Activated CD4-positive, alpha-beta memory T cell treated with anti-CD3 and anti-CD28 coated beads for 36 hours (primary cell): ENCODE measurements at regions not wholly inside any gene's neighbourhood (a gene's known extent, or its start where the extent isn't known, plus 50 kb on each side); places are given as distances from the start of the nearest gene placed in this dataset.
A peak's percentile ranks its signal among the peaks of the same experiment; 100 is the strongest.

ENCODE experiments used
- CTCF ChIA-PET: fragments of 350-600 bp; sonication (Branson Sonifier 250); formaldehyde crosslinking; loops from one replicate; lab custom pipeline; 2021; ENCODE audit warnings: antibody characterized with exemption, inconsistent platforms; lab: Charles Lee
- POLR2A ChIA-PET: fragments of 350-600 bp; sonication (Branson Sonifier 250); formaldehyde crosslinking; loops from one replicate; lab custom pipeline; 2021; ENCODE audit warnings: antibody characterized with exemption; lab: Charles Lee
- DNase-seq: peaks from one replicate; pipeline ENCODE4 v3.0.0-alpha.2; 2020
- H3K27ac Mint-ChIP-seq: one replicate; pipeline ENCODE4 v1.8.0; 2021; ENCODE audit warnings: mixed read lengths
- H3K27me3 Mint-ChIP-seq: one replicate; pipeline ENCODE4 v1.8.0; 2021; ENCODE audit warnings: mixed read lengths
- H3K36me3 Mint-ChIP-seq: one replicate; pipeline ENCODE4 v1.8.0; 2021; ENCODE audit warnings: mixed read lengths
- H3K4me1 Mint-ChIP-seq: one replicate; pipeline ENCODE4 v1.8.0; 2021; ENCODE audit warnings: low read depth, mixed read lengths
- H3K4me3 Mint-ChIP-seq: one replicate; pipeline ENCODE4 v1.8.0; 2021; ENCODE audit warnings: mild to moderate bottlenecking, mixed read lengths
- H3K9me3 Mint-ChIP-seq: one replicate; pipeline ENCODE4 v1.8.0; 2021; ENCODE audit warnings: mixed read lengths
- intact Hi-C: fragments of 100-400 bp; cut with micrococcal nuclease; formaldehyde crosslinking; loops from one replicate; pipeline ENCODE4 v1.15.1; 2023

DNA sequence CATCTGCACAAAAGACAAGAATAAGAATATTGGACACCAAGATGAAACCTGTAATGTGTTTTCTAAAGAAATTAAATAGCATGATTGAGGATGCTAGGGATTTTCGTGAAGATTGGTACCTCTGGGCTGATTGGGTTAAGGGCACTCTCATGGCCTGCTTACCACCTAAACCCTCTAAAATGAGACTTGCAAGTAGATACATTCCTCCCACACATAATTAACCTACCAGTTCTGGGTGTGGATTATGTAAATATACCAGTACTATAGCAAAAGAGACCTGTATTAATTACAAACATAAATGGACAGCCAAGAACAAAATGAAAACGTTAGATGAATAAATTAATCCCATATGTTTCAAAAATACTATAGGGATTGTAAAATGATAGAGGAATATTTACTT lies 1069.6 kb upstream of the B3GALT2 start:
- no peak for DNase-seq
- H3K27me3 Mint-ChIP-seq = no peaks in the 10 kb centered on the region
- intact Hi-C loops = no loop called here
- no peak overlapping the region for H3K27ac Mint-ChIP-seq
- peaks cover 3% of the 10 kb centered on the region for H3K36me3 Mint-ChIP-seq
- ChIA-PET CTCF (no interaction called here), POLR2A (no interaction called here)
- H3K4me1 Mint-ChIP-seq = no peaks in the 10 kb centered on the region
- no peak overlapping the region for H3K4me3 Mint-ChIP-seq
- H3K9me3 Mint-ChIP-seq = no peaks in the 10 kb centered on the region

DNA sequence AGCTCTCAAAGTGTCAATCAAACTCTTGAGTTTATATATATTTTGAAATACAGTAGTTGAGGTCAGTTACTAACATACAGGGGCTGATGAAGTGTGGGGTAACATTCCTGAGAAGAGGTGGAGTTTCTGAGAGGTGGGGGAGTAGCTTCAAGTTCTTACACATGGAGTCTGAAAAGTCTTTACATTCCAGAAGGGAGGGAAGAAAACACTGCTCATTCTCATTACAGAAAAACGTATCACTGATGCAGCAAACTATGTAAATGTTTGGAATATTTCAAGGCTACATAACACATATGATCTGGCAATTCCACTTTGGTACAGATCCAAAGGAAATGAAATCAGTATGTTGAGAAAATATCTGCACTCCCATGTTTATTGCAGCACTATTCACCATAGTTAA lies 1065.8 kb upstream of the B3GALT2 start:
- Mint-ChIP-seq H3K36me3 (no peaks in the 10 kb centered on the region), H3K27me3 (no peaks in the 10 kb centered on the region), H3K4me1 (no peaks in the 10 kb centered on the region), H3K9me3 (no peaks in the 10 kb centered on the region), H3K27ac (no peak overlapping the region), H3K4me3 (no peak overlapping the region)
- ChIA-PET CTCF (no interaction called here), POLR2A (no interaction called here)
- intact Hi-C loops = no loop called here
- DNase-seq = no peak

DNA sequence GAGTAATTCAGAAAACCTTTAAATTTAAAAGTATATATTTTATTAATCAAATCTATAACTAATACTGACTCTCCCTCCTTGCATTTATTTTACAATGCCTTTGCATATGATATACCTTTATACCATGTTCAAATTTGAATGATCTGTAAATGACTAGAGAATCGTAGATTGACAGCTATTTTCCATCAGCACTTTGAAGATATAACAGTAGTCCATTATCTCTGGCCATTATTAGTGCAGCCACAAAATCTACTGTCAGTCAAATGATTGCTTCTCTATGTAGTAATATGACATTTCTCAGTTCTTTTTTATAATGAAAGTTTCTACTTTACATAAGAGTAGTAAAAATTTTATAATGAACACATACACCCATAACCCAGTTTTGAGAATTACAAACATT lies 1054.8 kb upstream of the B3GALT2 start:
- no peak for DNase-seq
- H3K27ac Mint-ChIP-seq = no peak overlapping the region
- H3K9me3 Mint-ChIP-seq = no peaks in the 10 kb centered on the region
- H3K4me3 Mint-ChIP-seq = no peak overlapping the region
- H3K4me1 Mint-ChIP-seq = peaks cover 3% of the 10 kb centered on the region
- H3K27me3 Mint-ChIP-seq = no peaks in the 10 kb centered on the region
- peaks cover 2% of the 10 kb centered on the region for H3K36me3 Mint-ChIP-seq
- ChIA-PET POLR2A (no interaction called here), CTCF (no interaction called here)
- intact Hi-C loops = no loop called here

DNA sequence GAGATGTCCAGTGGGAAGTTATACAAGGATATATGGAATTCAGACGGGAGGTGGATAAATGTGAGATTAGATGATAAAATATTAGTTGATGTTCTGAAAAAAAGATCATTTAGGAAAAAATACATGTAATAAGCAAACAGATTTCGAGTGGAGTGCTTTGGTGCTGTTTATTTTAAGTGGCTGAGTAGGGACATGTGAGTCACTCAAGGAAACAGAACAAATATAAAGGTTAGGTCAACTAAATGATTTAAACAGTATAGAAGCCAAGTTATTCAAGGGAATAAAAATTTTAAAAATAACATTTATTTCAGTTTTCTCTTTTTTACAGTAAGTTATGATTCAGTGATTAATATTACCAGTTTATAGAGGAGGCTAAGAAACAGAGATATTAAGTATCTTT lies 1046.7 kb upstream of the B3GALT2 start:
- Mint-ChIP-seq H3K27me3 (no peaks in the 10 kb centered on the region), H3K4me3 (no peak overlapping the region), H3K4me1 (peaks cover 6% of the 10 kb centered on the region), H3K36me3 (no peaks in the 10 kb centered on the region), H3K27ac (no peak overlapping the region), H3K9me3 (no peaks in the 10 kb centered on the region)
- DNase-seq = no peak
- intact Hi-C loops = no loop called here
- ChIA-PET CTCF (no interaction called here), POLR2A (no interaction called here)

DNA sequence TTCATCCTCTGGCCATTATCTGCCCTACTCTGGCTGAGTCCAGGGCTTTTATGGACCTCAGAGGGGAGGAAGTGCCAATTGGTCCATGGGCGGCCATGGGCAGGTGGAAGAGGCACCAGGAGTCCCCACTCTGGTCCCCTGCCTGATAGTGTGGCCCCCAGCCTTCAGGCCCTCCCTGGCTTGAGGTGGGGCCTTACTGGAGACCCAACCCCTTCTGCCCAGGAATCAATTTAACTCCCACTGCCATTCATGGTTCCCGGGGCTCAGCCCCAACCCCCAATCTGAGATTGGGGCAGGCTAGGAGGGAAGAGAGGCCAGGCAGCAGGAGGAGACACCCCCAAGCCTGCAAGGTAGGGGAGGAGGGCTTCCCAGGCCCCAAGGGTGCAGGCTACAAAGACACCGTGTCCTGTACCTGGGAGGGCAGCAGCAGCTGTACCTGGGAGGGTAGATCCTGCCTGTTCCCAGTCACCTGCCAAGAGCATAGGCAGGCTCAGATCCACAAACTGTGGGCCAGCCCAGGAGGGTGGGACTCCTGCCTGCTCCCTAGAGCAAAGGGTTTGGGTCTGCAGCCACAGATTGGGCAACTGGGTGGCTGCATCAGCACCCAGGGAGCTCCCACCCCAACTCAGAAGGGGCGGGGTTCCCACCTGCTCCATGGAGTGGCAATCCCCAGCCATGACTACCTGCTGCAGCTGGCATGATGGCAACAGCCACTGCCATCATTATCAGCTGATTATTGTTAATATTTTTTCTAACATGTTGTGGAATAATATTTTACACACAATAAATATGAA lies 1044.1 kb upstream of the B3GALT2 start:
- Mint-ChIP-seq H3K27ac (no peak overlapping the region), H3K4me3 (no peak overlapping the region), H3K4me1 (peaks cover 22% of the 10 kb centered on the region), H3K36me3 (no peaks in the 10 kb centered on the region), H3K9me3 (no peaks in the 10 kb centered on the region), H3K27me3 (no peaks in the 10 kb centered on the region)
- ChIA-PET POLR2A (no interaction called here), CTCF (interaction anchor here (0.8 kb wide), 1 partner anchor 14 kb away, joined by 3 read pairs; no protein-coding TSS in a partner anchor)
- no peak for DNase-seq
- intact Hi-C loops = no loop called here

DNA sequence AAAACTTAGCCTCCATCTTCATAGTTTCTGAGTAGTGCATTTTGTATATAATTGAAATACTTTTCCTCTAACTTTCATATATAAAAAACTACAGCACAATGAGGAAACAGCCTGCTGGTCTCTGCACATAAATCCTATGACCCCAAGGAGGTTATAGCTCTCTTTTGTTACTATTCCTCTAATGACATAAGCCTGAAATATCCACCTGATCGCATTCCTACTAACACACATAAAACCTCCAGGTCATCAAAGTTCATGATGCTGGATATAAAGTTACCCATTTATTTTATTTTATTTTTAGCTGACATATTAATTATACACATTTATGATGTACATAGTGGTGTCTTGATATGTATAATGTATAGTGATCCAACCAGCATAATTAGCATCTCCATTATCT lies 1042.0 kb upstream of the B3GALT2 start:
- Mint-ChIP-seq H3K4me1 (peaks cover 22% of the 10 kb centered on the region), H3K27me3 (no peaks in the 10 kb centered on the region), H3K9me3 (peaks cover 3% of the 10 kb centered on the region), H3K4me3 (no peak overlapping the region), H3K27ac (no peak overlapping the region), H3K36me3 (no peaks in the 10 kb centered on the region)
- DNase-seq = no peak
- intact Hi-C loops = loop anchor here (5.0 kb wide), 1 partner anchor 69 kb away; no protein-coding TSS in a partner anchor
- CTCF ChIA-PET = no interaction called here
- POLR2A ChIA-PET = no interaction called here

DNA sequence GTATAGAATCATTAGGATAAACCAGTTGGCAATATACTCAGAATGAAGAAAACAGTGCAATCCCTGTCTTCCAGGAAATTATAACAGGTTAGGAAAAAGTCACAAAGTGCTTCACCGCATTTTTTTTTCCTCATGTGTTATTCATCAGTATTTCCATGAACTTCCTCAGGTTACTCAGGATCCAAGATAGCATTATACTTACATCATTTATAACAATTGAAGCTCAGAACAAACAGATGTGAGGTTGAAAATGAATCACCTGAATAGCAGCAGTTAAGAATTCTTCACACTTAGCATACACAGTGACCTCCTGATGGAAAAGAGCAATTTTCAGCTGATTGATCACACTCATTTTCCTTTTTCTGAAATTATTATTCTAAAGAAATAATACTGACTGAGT lies 1040.7 kb upstream of the B3GALT2 start:
- DNase-seq = no peak
- Mint-ChIP-seq H3K27me3 (no peaks in the 10 kb centered on the region), H3K27ac (no peak overlapping the region), H3K9me3 (peaks cover 3% of the 10 kb centered on the region), H3K4me3 (no peak overlapping the region), H3K4me1 (peaks cover 20% of the 10 kb centered on the region), H3K36me3 (no peaks in the 10 kb centered on the region)
- POLR2A ChIA-PET = no interaction called here
- intact Hi-C loops = loop anchor here (5.0 kb wide), 1 partner anchor 70 kb away; no protein-coding TSS in a partner anchor
- CTCF ChIA-PET = no interaction called here

DNA sequence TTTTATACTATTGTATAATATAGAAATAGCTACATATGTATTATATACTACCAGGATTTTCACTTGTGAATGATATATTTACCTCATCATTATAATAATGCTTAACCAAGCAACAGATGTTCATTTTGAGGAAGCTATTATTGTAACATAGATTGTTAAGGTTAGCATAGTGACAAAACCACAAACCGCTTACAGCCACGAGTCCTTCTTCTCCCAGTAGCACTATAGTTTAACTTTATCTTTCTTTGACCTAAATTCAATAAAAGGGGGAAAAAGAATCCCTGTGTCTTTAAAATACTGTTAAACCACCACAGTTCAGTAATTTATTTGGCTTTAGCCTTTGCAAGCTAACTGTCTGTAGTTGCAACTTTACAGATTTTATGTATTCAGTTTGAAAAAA lies 1039.4 kb upstream of the B3GALT2 start:
- intact Hi-C loops = loop anchor here (5.0 kb wide), 1 partner anchor 71 kb away; no protein-coding TSS in a partner anchor
- CTCF ChIA-PET = interaction anchor here (0.6 kb wide), 1 partner anchor 397 kb away, joined by 3 read pairs; no protein-coding TSS in a partner anchor
- no peaks in the 10 kb centered on the region for H3K36me3 Mint-ChIP-seq

DNA sequence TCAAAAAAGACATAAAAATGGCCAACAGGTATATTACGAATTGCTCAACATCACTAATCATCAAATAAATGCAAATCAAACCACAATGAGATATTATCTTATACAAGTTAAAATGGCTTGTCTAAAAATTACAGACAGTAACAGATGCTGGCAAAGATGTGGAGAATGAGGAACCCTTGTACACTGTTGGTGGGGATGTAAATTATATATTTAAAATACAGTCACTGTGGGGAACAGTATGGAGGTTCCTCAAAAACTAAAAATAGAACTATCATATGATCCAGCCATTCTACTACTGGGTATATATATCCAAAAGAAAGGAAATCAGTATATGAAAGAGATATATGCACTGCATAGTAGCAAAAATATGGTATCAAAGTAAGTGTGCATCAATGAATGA lies 1037.2 kb upstream of the B3GALT2 start:
- DNase-seq = no peak
- CTCF ChIA-PET = no interaction called here
- Mint-ChIP-seq H3K9me3 (peaks cover 3% of the 10 kb centered on the region), H3K36me3 (peaks cover 1% of the 10 kb centered on the region), H3K27ac (no peak overlapping the region), H3K27me3 (no peaks in the 10 kb centered on the region), H3K4me1 (peaks cover 20% of the 10 kb centered on the region), H3K4me3 (no peak overlapping the region)
- POLR2A ChIA-PET = interaction anchor here (0.7 kb wide), 1 partner anchor 1017 kb away, joined by 3 read pairs; no protein-coding TSS in a partner anchor
- intact Hi-C loops = no loop called here

More for the DNA sequence above, 1039.4 kb upstream of the B3GALT2 start:
- POLR2A ChIA-PET = no interaction called here
- Mint-ChIP-seq H3K9me3 (peaks cover 3% of the 10 kb centered on the region), H3K27me3 (no peaks in the 10 kb centered on the region), H3K27ac (peak overlapping the region; percentile 23), H3K4me3 (no peak overlapping the region), H3K4me1 (peaks cover 20% of the 10 kb centered on the region)
- DNase-seq = no peak

DNA sequence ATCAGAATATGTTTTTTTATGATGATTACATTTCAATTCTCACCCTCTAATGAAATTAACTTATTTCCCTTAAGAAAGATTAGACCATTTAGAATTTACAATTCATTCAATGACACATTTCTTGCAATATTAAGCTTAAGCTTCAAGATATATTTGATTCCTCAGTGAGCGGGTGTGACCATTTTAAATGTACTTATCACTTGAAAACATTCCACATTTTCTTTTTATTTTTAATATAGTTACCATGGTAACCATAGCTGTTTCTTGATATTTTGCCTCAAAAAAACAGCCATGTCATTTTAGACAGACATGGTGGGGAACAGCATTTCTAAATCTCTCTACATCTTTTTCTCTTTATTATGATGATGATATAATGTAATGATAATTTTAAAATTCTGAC lies 1029.0 kb upstream of the B3GALT2 start:
- H3K4me1 Mint-ChIP-seq = no peaks in the 10 kb centered on the region
- intact Hi-C loops = no loop called here
- POLR2A ChIA-PET = no interaction called here
- no peak for DNase-seq
- H3K27me3 Mint-ChIP-seq = no peaks in the 10 kb centered on the region
- peaks cover 1% of the 10 kb centered on the region for H3K36me3 Mint-ChIP-seq
- CTCF ChIA-PET = no interaction called here
- H3K4me3 Mint-ChIP-seq = no peak overlapping the region
- H3K27ac Mint-ChIP-seq = no peak overlapping the region
- H3K9me3 Mint-ChIP-seq = no peaks in the 10 kb centered on the region

DNA sequence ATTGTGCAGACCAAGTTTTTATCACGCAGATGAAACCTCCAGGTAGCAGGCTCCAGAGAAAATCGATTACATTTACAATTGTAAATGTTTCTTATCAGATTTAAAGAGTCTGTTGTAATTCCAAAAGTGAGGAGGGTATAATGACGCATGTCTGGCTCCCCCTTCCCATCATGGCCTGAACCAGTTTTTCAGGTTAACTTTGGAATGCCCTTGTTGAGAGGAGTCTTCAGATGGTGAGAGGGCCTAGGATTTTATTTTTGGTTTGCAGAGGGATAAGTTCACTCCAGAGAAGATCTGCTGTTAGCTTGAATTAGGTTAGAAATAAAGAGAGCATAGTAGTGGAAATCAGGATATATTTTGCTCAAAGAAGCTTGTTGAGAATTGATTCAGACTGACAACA lies 1028.3 kb upstream of the B3GALT2 start:
- Mint-ChIP-seq H3K9me3 (no peaks in the 10 kb centered on the region), H3K36me3 (peaks cover 1% of the 10 kb centered on the region), H3K27me3 (no peaks in the 10 kb centered on the region), H3K4me3 (no peak overlapping the region), H3K27ac (no peak overlapping the region), H3K4me1 (no peaks in the 10 kb centered on the region)
- POLR2A ChIA-PET = no interaction called here
- intact Hi-C loops = no loop called here
- CTCF ChIA-PET = no interaction called here
- no peak for DNase-seq

DNA sequence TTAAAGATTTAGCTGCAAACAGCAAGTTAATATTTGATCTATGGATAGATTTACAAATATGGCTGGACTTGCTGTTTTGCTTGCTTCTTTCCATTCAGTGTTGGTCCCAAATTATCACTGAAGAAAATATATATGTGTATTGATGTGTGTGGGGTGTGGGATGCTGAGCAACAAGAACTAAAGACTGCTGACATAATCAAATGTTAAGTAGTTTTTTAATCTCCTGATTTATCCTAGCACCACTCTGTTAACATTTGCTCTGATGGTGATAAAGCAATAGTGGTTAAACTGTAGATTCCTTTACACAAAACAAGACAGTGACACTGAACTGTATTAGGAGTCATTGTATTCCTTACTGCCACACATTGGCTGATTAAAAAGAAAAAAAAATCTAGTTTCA lies 1023.5 kb upstream of the B3GALT2 start:
- H3K9me3 Mint-ChIP-seq = no peaks in the 10 kb centered on the region
- no peaks in the 10 kb centered on the region for H3K36me3 Mint-ChIP-seq
- intact Hi-C loops = no loop called here
- ChIA-PET POLR2A (no interaction called here), CTCF (no interaction called here)
- no peak overlapping the region for H3K4me3 Mint-ChIP-seq
- no peaks in the 10 kb centered on the region for H3K4me1 Mint-ChIP-seq
- no peaks in the 10 kb centered on the region for H3K27me3 Mint-ChIP-seq
- no peak overlapping the region for H3K27ac Mint-ChIP-seq
- no peak for DNase-seq

DNA sequence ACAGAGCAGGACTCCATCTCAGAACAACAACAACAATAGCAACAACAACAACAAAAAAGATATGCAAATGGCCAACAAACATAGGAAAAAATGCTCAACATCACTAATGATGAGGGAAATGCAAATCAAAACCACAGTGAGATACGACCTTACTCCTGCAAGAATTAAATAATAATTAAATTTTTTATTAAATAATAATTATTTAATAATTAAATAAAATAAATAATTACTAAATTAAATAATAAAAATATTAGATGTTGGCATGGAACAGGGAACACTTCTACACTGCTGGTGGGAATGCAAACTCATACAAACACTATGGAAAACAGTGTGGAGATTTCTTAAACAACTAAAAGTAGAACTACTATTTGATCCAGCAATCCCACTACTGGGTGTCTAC lies 1022.3 kb upstream of the B3GALT2 start:
- Mint-ChIP-seq H3K4me3 (no peak overlapping the region), H3K27me3 (no peaks in the 10 kb centered on the region), H3K27ac (no peak overlapping the region), H3K9me3 (peaks cover 2% of the 10 kb centered on the region), H3K36me3 (no peaks in the 10 kb centered on the region), H3K4me1 (no peaks in the 10 kb centered on the region)
- POLR2A ChIA-PET = no interaction called here
- no peak for DNase-seq
- CTCF ChIA-PET = no interaction called here
- intact Hi-C loops = no loop called here
